ENCODE measurements at regions not wholly inside any gene's neighbourhood (a gene's known extent, or its start where the extent isn't known, plus 50 kb on each side); places are given as distances from the start of the nearest gene placed in this dataset.

DNA sequence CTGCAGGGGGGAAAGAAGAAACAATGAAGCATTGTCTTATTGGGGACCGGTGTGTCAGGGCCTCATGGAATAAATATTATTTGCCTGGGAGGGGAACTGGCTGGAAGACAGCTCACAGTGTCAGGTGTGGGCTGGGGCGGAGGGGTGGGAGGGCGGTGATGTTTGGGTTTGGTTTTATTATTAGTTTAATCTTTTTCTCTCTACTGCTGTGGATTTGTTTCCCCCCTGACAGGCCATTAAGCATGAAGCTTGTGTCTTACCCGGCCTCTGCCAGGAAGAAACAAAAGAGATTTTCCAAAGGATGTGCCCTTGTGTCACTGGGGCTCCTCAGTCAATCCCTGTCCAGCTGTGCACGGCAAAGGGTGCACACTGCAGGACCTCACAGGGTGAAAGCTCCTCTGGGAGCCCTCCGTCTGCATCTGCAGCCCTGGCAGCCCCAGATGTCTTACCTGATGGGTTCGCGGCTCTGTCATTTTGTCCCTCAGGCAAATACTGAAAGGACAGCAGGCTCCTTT lies 203.1 kb upstream of the TMEM45B start:
- TF ChIP-seq, protein P1, sequence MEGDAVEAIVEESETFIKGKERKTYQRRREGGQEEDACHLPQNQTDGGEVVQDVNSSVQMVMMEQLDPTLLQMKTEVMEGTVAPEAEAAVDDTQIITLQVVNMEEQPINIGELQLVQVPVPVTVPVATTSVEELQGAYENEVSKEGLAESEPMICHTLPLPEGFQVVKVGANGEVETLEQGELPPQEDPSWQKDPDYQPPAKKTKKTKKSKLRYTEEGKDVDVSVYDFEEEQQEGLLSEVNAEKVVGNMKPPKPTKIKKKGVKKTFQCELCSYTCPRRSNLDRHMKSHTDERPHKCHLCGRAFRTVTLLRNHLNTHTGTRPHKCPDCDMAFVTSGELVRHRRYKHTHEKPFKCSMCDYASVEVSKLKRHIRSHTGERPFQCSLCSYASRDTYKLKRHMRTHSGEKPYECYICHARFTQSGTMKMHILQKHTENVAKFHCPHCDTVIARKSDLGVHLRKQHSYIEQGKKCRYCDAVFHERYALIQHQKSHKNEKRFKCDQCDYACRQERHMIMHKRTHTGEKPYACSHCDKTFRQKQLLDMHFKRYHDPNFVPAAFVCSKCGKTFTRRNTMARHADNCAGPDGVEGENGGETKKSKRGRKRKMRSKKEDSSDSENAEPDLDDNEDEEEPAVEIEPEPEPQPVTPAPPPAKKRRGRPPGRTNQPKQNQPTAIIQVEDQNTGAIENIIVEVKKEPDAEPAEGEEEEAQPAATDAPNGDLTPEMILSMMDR (IDR thresholded peaks at IDR 0.05) = no peak
- no peak overlapping the region for H3K27ac ChIP-seq
- H3K4me3 ChIP-seq = no peak overlapping the region
- DNase-seq (ENCODE audit: low spot score) = no peak

DNA sequence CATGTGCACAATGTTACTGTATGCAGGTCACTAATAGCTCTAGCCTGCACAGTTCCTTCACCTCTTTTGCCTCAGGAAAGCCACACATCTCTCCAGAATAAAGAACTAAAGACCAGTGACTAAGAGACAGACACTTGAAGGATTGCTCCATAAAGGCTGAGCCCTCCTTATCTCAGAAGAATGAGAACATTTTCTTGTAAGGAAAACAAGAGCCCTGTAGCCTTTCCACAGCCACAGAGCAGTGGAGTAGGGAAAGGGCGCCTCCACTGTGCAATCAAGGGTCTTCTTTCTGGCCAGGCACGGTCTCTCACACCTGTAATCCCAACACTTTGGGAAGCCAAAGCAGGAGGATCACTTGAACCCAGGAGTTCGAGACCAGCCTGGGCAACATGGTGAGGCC lies 202.6 kb upstream of the TMEM45B start:
- no peak for DNase-seq (ENCODE audit: low spot score)
- Histone ChIP-seq H3K27ac (no peak overlapping the region), H3K4me3 (no peak overlapping the region)
- TF ChIP-seq, protein P1 (IDR thresholded peaks at IDR 0.05) = no peak

DNA sequence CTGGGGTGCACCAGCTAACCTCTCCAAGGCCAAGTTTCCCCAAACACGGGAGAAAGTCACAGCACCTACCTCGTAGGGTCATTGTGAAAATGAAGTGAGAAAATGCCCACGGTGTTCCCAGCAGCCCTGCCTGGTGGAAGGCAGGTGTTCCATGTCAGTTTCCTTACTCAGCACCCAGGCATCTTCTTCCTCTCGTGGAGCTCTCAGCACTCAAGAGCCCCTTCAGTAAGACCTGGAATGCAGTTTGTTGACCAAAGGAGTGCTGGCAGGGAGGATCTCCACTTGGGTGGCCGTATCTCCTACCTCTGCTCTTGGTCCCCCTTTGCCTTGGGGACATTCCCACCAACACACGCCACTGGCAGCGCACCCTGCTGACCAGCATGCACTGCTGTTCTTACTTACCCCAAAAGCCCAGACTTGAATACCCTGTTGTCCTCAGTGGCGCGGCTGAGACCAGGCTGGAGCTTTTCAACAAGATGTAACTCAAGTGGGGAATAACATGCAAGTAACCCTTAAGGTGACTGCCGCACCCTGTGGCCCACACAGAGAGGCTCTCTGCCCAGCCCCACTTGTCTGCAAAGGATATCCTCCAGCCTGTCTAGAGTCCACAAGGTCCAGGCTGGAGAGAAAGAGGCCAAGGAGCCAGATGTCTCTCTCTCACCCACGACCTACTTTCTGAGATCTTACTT lies 201.2 kb upstream of the TMEM45B start:
- no peak overlapping the region for H3K4me3 ChIP-seq
- H3K27ac ChIP-seq = no peak overlapping the region
- TF ChIP-seq, protein P1 (IDR thresholded peaks at IDR 0.05) = no peak
- no peak for DNase-seq (ENCODE audit: low spot score)

DNA sequence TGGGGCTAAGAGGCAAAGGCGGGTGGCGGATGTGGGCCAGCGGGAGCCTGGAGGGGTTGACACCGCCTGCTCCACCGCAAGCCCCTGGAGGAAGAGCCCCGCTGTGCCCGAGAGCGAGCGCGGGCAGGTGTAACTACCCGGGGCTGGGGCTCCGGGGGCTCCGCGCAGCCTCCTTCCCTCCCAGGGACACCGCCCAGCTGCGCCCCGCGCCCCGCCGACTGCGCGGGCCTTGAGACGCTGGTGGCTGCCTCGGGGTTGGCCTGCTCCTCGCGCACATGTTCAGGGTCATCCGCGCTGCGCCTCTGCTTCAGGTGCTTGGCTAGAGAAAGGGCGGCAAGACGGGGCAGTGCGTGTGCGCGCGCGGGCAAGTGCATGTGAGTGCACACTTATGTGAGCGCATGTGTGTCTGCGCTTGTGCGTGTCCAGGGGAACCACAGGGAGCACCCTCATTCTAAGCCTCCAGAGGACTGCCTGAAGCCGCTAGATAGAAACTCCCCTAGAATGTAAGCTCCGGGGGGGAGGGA lies 197.5 kb upstream of the TMEM45B start:
- Histone ChIP-seq H3K27ac (no peak overlapping the region), H3K4me3 (no peak overlapping the region)
- TF ChIP-seq, protein P1 (IDR thresholded peaks at IDR 0.05) = no peak
- no peak for DNase-seq (ENCODE audit: low spot score)

DNA sequence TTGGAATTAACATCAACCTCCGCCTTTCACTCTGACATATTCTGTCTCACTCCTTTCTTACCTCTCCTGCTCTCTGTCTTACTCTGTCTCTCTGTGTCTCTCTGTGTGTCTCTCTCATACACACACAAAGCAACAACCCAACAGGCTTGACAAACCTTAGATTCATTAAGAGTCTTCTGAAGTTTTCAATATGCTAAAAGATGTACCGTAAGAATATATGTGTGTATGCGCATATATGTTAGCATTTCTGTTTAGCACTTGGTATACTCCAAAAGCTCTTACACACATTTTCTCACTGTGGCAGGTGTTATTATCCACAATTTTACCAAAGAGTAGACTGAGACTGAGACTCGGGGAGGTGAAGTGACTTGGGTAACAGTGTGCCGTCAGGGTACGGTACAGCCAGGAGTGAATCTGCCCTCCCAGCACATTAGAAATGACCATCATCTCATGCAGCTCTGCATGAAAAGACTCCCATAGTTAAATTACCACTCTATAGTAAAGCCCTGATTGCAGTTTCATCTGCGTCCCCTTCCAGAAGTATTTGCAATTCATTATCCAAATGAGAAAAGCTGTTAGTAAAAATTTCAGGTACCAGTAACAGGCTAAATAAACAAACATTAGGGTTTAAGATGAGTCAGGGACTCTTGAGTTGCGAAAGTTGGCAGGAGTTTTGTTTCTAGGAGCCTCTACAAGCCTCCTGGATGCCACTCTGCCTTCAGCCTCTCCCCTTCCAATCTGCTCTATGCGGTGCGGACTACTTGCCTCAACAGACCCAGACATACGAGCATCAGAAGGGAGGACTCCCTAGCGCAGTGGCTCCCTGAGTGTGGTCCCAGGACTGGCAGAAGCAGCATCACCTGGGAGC lies 195.2 kb upstream of the TMEM45B start:
- Histone ChIP-seq H3K27ac (no peak overlapping the region), H3K4me3 (no peak overlapping the region)
- no peak for DNase-seq (ENCODE audit: low spot score)
- TF ChIP-seq, protein P1 (IDR thresholded peaks at IDR 0.05) = no peak

DNA sequence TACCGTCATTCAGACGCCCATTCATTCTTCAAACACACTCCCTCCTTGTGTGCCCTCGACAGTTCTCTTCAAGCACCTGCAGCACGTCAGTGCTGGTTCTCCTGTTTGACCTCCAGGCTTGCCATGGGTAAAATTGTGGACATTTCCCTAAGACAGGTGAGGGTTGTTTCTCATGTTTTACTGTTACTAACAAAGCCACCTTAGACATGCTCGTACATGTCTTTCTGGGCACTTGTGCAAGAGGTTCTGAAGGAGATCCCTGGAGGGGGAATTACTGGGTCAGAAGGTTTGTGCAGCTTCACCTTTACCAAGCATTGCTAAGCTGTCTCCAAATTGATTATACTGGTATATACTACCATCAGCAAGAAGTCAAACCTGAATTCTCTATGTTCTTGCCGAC lies 189.7 kb upstream of the TMEM45B start:
- TF ChIP-seq, protein P1 (IDR thresholded peaks at IDR 0.05) = no peak
- DNase-seq (ENCODE audit: low spot score) = no peak
- H3K27ac ChIP-seq = no peak overlapping the region
- no peak overlapping the region for H3K4me3 ChIP-seq

All from coronary artery (tissue), 2 donors.